Endothelial cell of umbilical vein (primary cell): ENCODE measurements at regions not wholly inside any gene's neighbourhood (a gene's known extent, or its start where the extent isn't known, plus 50 kb on each side); places are given as distances from the start of the nearest gene placed in this dataset.

Experiments used
- EZH2 ChIP-seq: IDR thresholded peaks from 2 replicates; pipeline ENCODE4 v1.6.1; 2012; ENCODE audit warnings: borderline replicate concordance, low read depth, mild to moderate bottlenecking, moderate library complexity, low read length, inconsistent platforms; ENCODE audit not compliant: severe bottlenecking
- GATA2 ChIP-seq: IDR thresholded peaks from 2 replicates; pipeline ENCODE4 v1.7.0; 2011; ENCODE audit warnings: low read depth, mild to moderate bottlenecking, moderate library complexity, mixed read lengths, low read length; ENCODE audit not compliant: insufficient read length, insufficient read depth
- MYC ChIP-seq: IDR thresholded peaks from one replicate; pipeline ENCODE4 v1.6.1; 2011; ENCODE audit warnings: mild to moderate bottlenecking, low read depth, low read length
- POLR2A ChIP-seq: IDR thresholded peaks from 2 replicates; pipeline ENCODE4 v1.6.1; 2012; ENCODE audit warnings: low read depth, mild to moderate bottlenecking, control low read depth, low read length
- POLR2AphosphoS5 ChIP-seq: IDR thresholded peaks from 2 replicates; pipeline ENCODE4 v1.6.1; 2012; ENCODE audit warnings: low read depth, mild to moderate bottlenecking, control low read depth, low read length, moderate library complexity; ENCODE audit not compliant: insufficient read depth
- TF ChIP-seq, protein P1 (sequence below), 2 donors: IDR thresholded peaks; 1 replicate in 1 of 2; 2 replicates in 1 of 2; pipeline ENCODE4 v1.5.1; 2011; ENCODE audit warnings: low read length in 2 of 2, mild to moderate bottlenecking in 2 of 2, moderate library complexity in 2 of 2, control low read depth in 1 of 2, inconsistent platforms in 1 of 2, low read depth in 1 of 2; ENCODE audit not compliant: insufficient read depth in 1 of 2; ENCODE audit errors: extremely low read depth in 1 of 2

DNA sequence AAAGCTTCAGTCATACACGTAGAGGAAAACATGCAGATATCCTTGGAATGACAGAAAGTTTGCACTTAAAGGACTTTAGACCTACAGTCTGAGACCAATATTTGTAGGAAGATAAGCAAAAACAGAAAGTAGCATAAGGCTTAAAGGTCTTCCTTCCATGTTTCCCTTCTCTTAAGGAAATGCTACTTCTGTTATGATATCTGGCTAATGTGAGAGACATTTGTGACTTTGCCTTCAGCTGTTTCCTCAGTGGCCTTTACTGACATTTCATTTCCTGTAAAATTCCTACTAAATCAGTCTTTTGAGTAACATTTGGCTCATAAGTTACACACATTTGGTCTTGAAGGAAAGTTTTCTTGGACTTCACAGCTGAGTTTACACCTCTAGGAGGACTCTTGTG is 713.4 kb downstream of the TBC1D32 start:
- TF ChIP-seq, protein P1, sequence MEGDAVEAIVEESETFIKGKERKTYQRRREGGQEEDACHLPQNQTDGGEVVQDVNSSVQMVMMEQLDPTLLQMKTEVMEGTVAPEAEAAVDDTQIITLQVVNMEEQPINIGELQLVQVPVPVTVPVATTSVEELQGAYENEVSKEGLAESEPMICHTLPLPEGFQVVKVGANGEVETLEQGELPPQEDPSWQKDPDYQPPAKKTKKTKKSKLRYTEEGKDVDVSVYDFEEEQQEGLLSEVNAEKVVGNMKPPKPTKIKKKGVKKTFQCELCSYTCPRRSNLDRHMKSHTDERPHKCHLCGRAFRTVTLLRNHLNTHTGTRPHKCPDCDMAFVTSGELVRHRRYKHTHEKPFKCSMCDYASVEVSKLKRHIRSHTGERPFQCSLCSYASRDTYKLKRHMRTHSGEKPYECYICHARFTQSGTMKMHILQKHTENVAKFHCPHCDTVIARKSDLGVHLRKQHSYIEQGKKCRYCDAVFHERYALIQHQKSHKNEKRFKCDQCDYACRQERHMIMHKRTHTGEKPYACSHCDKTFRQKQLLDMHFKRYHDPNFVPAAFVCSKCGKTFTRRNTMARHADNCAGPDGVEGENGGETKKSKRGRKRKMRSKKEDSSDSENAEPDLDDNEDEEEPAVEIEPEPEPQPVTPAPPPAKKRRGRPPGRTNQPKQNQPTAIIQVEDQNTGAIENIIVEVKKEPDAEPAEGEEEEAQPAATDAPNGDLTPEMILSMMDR (IDR thresholded peaks at IDR 0.05; ENCODE audit: extremely low read depth in 1 of 2, insufficient read depth in 1 of 2, low read depth in 1 of 2, low read length in 2 of 2) = no peak
- TF ChIP-seq EZH2 (no peak), POLR2A (no peak), GATA2 (no peak), MYC (no peak), POLR2AphosphoS5 (no peak)
